ENCODE measurements at regions not wholly inside any gene's neighbourhood (a gene's known extent, or its start where the extent isn't known, plus 50 kb on each side); places are given as distances from the start of the nearest gene placed in this dataset.
"Not testable (repeated sequence)": the region's sequence is repeated elsewhere in the genome, so short reads cannot be mapped to it uniquely, and the experiment has no call there.

DNA sequence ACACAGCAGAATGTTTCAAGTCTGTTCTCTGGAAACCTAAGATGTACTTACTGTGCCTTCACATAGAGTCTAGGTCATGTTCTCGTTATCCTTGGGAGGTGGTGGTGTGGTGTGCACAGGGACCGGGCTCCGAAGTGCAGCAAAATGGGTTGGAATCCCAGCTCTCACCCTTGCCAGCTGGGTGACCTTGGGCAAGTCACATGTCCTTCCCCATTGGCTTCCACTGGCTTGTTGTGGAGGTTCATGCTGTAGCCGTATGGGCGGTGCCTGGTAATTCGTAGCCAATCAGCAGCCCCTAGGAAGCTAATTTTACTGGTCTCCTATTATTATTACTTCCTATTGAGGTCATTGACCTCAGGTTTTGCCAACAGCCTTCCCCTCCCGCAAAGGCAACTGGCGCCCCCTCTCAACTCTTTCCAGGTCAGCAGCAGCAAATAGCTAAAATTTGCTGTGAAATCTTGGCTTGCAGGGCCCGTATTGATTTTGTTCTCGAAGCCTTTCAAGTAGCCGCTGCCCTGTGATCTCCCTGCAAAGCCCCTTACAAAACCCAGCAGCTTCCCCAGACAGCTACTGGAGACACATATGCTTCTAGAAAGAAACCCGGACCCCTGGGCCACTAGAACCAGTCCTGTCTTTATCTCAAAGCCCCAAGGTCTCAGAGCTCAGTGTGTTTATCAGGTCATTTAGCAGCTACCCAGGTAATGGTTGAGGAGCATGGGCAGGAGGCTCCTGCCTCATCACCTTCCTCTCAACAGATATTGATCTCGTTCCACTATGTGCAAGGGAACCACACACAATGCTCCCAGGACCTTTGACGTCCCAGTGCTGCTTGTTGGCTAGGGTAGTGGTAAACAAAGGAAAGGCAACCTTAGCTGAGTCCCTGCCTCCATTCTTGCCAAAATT lies 66.5 kb upstream of the SLC1A4 start:
- H3K36me3 ChIP-seq (ENCODE audit: control insufficient read depth in 2 of 3, insufficient read depth in 3 of 3, low read length in 3 of 3): no peaks in the 10 kb centered on the region
- H3K27me3 ChIP-seq (ENCODE audit: control insufficient read depth in 2 of 2, insufficient read depth in 2 of 2, low read length in 2 of 2): no peaks in the 10 kb centered on the region
- no peak overlapping the region for H3K4me3 ChIP-seq (ENCODE audit: low read length)
- no peak for ATAC-seq
- DNase-seq: no peak
- peaks cover 0 to 19% (median 9%) of the 10 kb centered on the region in 11 donors for H3K9me3 Mint-ChIP-seq
- peaks cover 6 to 10% of the 10 kb centered on the region in 2 donors for H3K4me1 ChIP-seq (ENCODE audit: control insufficient read depth in 2 of 2, insufficient read depth in 2 of 2, low read length in 2 of 2)
- no peak overlapping the region for H3K27ac Mint-ChIP-seq
- H3K9me3 ChIP-seq (ENCODE audit: control insufficient read depth in 2 of 3, low read length in 3 of 3): no peaks in the 10 kb centered on the region
- POLR2A ChIA-PET: no interaction called here
- no peak overlapping the region for H3K27ac ChIP-seq (ENCODE audit: low read depth, low read length)
- peaks cover 0 to 20% (median 14%) of the 10 kb centered on the region in 7 donors for H3K4me1 Mint-ChIP-seq
- H3K36me3 Mint-ChIP-seq: peaks cover 6 to 15% (median 13%) of the 10 kb centered on the region in 5 donors
- no peak overlapping the region for H3K4me3 Mint-ChIP-seq
- intact Hi-C loops (cut with micrococcal nuclease): no loop called here
- CTCF ChIA-PET: interaction anchor here (0.7 kb wide), 1 partner anchor 337 kb away, joined by 3 read pairs; no protein-coding TSS in a partner anchor
- H3K27me3 Mint-ChIP-seq: no peaks in the 10 kb centered on the region

DNA sequence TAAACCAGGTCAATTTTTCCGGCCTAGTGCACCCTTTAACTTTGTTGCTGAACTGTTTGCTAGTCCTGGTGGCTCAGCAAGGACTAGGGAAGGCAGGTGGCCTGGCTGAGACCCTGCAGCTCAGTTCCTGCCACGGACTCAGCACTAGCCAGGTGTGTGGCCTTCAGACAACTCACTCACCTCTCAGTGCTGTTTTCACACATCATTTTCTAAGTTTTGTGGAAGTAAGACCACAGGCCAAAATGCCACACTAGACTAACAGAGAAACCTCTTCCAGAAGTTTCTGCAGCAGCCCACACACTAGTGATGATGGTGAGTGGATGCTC lies 65.9 kb upstream of the SLC1A4 start:
- POLR2A ChIA-PET: no interaction called here
- peaks cover 0 to 14% (median 10%) of the 10 kb centered on the region in 7 donors for H3K4me1 Mint-ChIP-seq

DNA sequence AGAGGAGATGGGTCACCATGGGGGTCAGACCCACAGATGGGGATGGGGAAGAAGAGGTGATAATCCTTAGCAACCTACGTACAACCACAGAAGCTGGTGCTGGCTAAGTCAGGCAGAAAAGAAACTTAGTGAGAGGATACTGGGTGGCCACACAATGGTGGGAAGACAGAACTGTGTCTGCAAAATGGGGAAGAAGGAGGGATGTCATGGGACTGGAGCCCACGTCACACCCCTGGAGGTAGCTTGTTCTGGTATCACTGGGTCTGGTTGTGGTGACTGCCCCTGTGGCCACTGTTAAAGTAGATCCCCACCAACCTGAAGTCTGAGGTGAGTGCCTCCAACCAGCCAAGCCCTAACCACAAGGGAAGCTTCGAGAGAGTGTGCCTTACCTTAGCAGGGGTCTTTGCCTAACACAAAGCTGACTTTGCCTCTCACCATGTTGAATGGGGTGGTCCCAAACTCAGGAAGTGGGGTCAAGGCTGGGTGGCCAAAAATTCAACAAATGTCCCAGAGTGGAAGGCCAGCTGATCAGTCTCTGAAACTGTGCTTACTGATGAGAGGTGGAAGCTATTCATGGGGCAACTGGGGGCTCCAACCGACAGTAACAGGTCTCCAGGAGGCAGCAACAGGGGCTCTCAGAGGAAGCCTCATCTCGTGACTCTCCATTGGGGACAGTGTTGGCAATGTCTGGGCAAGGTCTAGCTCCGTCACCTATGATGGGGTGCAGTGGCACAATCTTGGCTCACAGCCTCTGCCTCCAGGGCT lies 64.8 kb upstream of the SLC1A4 start:
- Histone ChIP-seq H3K4me1 (ENCODE audit: control insufficient read depth in 2 of 2, insufficient read depth in 2 of 2, low read length in 2 of 2) (no peaks in the 10 kb centered on the region), H3K9me3 (ENCODE audit: control insufficient read depth in 2 of 3, low read length in 3 of 3) (no peaks in the 10 kb centered on the region), H3K4me3 (ENCODE audit: low read length) (no peak overlapping the region), H3K27ac (ENCODE audit: low read depth, low read length) (no peak overlapping the region), H3K27me3 (ENCODE audit: control insufficient read depth in 2 of 2, insufficient read depth in 2 of 2, low read length in 2 of 2) (no peaks in the 10 kb centered on the region), H3K36me3 (ENCODE audit: control insufficient read depth in 2 of 3, insufficient read depth in 3 of 3, low read length in 3 of 3) (no peaks in the 10 kb centered on the region)
- Mint-ChIP-seq H3K36me3 (peaks cover 6 to 15% (median 13%) of the 10 kb centered on the region in 5 donors), H3K4me1 (peaks cover 0 to 5% (median under 1%) of the 10 kb centered on the region in 7 donors), H3K4me3 (no peak overlapping the region), H3K27ac (peak overlapping the region in 1 of 9 donors; percentile 47), H3K27me3 (peaks cover 0 to 1% (median 0%) of the 10 kb centered on the region in 5 donors), H3K9me3 (peaks cover 0 to 19% (median 9%) of the 10 kb centered on the region in 11 donors)
- POLR2A ChIA-PET: no interaction called here
- intact Hi-C loops (cut with micrococcal nuclease): no loop called here
- CTCF ChIA-PET: interaction anchor here (0.7 kb wide), 1 partner anchor 1976 kb away, joined by 3 read pairs; no protein-coding TSS in a partner anchor
- no peak for DNase-seq
- peak; percentile 54 for ATAC-seq

More for the DNA sequence above, 65.9 kb upstream of the SLC1A4 start:
- peaks cover 0 to 19% (median 9%) of the 10 kb centered on the region in 11 donors for H3K9me3 Mint-ChIP-seq
- peaks cover 6 to 15% (median 13%) of the 10 kb centered on the region in 5 donors for H3K36me3 Mint-ChIP-seq
- Histone ChIP-seq H3K36me3 (ENCODE audit: control insufficient read depth in 2 of 3, insufficient read depth in 3 of 3, low read length in 3 of 3) (no peaks in the 10 kb centered on the region), H3K27ac (ENCODE audit: low read depth, low read length) (no peak overlapping the region), H3K27me3 (ENCODE audit: control insufficient read depth in 2 of 2, insufficient read depth in 2 of 2, low read length in 2 of 2) (no peaks in the 10 kb centered on the region), H3K4me3 (ENCODE audit: low read length) (no peak overlapping the region), H3K4me1 (ENCODE audit: control insufficient read depth in 2 of 2, insufficient read depth in 2 of 2, low read length in 2 of 2) (peaks cover 4 to 5% of the 10 kb centered on the region in 2 donors), H3K9me3 (ENCODE audit: control insufficient read depth in 2 of 3, low read length in 3 of 3) (no peaks in the 10 kb centered on the region)
- DNase-seq (no peak), ATAC-seq (no peak)
- no peak overlapping the region for H3K27ac Mint-ChIP-seq
- H3K27me3 Mint-ChIP-seq: no peaks in the 10 kb centered on the region
- H3K4me3 Mint-ChIP-seq: no peak overlapping the region
- CTCF ChIA-PET: no interaction called here
- intact Hi-C loops (cut with micrococcal nuclease): no loop called here

DNA sequence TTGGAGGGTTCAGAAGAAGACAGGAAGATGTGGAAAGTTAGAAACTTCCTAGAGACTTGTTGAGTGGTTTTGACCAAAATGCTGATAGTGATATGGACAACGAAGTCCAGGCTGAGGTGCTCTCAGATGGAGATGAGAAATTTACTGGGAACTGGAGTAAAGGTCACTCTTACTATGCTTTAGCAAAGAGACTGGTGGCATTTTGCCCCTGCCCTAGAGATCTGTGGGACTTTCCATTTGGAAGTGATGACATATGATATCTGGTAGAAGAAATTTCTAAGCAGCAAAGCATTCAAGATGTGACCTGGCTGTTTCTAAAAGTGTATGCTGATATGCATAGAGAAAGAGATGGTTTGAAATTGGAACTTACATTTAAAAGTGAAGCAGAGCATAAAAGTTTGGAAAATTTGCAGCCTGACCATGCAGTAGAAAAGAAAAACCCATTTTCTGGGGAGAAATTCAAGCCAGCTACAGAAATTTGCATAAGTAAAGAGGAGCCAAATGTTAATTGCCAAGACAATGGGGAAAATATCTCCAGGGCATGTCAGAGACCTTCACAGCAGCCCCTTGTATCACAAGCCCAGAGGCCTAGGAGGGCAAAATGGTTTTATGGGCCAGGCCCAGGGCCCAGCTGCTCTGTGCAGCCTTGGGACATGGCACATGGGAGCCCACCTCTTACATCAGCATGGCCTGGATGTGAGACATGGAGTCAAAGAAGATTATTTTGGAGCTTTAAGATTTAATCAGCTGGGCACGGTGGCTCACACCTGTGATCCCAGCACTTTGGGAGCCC lies 63.1 kb upstream of the SLC1A4 start:
- H3K27ac ChIP-seq (ENCODE audit: low read depth, low read length); H3K27me3 ChIP-seq (ENCODE audit: control insufficient read depth in 2 of 2, insufficient read depth in 2 of 2, low read length in 2 of 2); H3K4me3 ChIP-seq (ENCODE audit: low read length); ATAC-seq; H3K4me1 Mint-ChIP-seq; H3K36me3 ChIP-seq (ENCODE audit: control insufficient read depth in 2 of 3, insufficient read depth in 3 of 3, low read length in 3 of 3); H3K4me1 ChIP-seq (ENCODE audit: control insufficient read depth in 2 of 2, insufficient read depth in 2 of 2, low read length in 2 of 2); CTCF ChIA-PET; intact Hi-C loops (cut with micrococcal nuclease); DNase-seq; POLR2A ChIA-PET; H3K9me3 ChIP-seq (ENCODE audit: control insufficient read depth in 2 of 3, low read length in 3 of 3); H3K27ac Mint-ChIP-seq; H3K4me3 Mint-ChIP-seq: not testable (repeated sequence)
- Mint-ChIP-seq H3K27me3 (peaks cover 0 to 17% (median 0%) of the 10 kb centered on the region in 5 donors), H3K9me3 (peaks cover 0 to 19% (median 9%) of the 10 kb centered on the region in 11 donors), H3K36me3 (peaks cover 6 to 17% (median 15%) of the 10 kb centered on the region in 5 donors)

DNA sequence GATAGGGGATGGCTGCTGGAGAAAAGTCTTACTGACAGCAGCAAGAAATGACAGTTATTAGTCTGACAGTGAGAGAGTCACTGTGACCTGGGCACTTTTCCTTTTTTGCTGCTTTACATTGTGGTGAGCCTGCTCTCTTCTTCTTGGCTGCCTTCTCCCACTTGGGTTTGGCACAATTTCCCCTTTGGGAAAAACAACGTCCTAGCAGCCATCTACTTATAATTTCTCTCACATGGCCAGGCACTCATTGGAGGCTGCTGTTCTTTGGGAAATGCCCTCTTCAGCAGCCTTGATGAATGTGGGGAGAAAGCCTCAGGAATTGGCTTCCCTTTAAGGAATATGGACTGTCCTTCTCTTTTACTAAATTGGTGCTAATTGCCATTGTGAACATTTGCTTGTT lies 60.4 kb upstream of the SLC1A4 start:
- POLR2A ChIA-PET: no interaction called here
- H3K27ac Mint-ChIP-seq: no peak overlapping the region
- H3K4me3 ChIP-seq (ENCODE audit: low read length): no peak overlapping the region
- no peaks in the 10 kb centered on the region for H3K4me1 ChIP-seq (ENCODE audit: control insufficient read depth in 2 of 2, insufficient read depth in 2 of 2, low read length in 2 of 2)
- H3K27ac ChIP-seq (ENCODE audit: low read depth, low read length): no peak overlapping the region
- no peak overlapping the region for H3K4me3 Mint-ChIP-seq
- H3K36me3 Mint-ChIP-seq: peaks cover 6 to 18% (median 15%) of the 10 kb centered on the region in 5 donors
- intact Hi-C loops (cut with micrococcal nuclease): no loop called here
- H3K27me3 Mint-ChIP-seq: peaks cover 0 to 29% (median 0%) of the 10 kb centered on the region in 5 donors
- no peaks in the 10 kb centered on the region for H3K27me3 ChIP-seq (ENCODE audit: control insufficient read depth in 2 of 2, insufficient read depth in 2 of 2, low read length in 2 of 2)
- peaks cover 0 to 6% (median 0%) of the 10 kb centered on the region in 7 donors for H3K4me1 Mint-ChIP-seq
- no peaks in the 10 kb centered on the region for H3K36me3 ChIP-seq (ENCODE audit: control insufficient read depth in 2 of 3, insufficient read depth in 3 of 3, low read length in 3 of 3)
- H3K9me3 Mint-ChIP-seq: peaks cover 0 to 19% (median 9%) of the 10 kb centered on the region in 11 donors
- ATAC-seq (no peak), DNase-seq (no peak)
- no peaks in the 10 kb centered on the region for H3K9me3 ChIP-seq (ENCODE audit: control insufficient read depth in 2 of 3, low read length in 3 of 3)
- CTCF ChIA-PET: no interaction called here

DNA sequence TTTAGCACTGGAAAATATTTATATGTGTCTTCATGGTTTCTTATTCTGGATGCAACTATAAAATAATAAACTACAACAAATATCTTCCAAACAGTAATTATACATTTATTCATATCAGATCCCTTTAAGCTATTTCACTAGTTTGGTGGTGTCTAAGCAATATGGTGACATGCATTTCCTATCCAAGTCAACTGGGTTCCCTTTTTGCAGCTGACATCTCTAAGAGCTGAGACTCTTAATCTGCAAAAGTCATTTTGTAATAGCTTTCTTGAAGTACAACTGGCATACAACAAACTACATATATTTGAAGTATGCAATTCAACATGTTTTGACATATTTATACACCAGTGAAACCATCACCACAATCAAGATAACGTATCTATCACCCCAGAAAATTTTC lies 59.9 kb upstream of the SLC1A4 start:
- no peaks in the 10 kb centered on the region for H3K4me1 ChIP-seq (ENCODE audit: control insufficient read depth in 2 of 2, insufficient read depth in 2 of 2, low read length in 2 of 2)
- ChIA-PET POLR2A (interaction anchor here (0.7 kb wide), 1 partner anchor 90 kb away, joined by 3 read pairs; no protein-coding TSS in a partner anchor), CTCF (no interaction called here)
- no peak for DNase-seq
- peaks cover 0 to 19% (median 9%) of the 10 kb centered on the region in 11 donors for H3K9me3 Mint-ChIP-seq
- peaks cover 6 to 18% (median 15%) of the 10 kb centered on the region in 5 donors for H3K36me3 Mint-ChIP-seq
- H3K27me3 ChIP-seq (ENCODE audit: control insufficient read depth in 2 of 2, insufficient read depth in 2 of 2, low read length in 2 of 2): no peaks in the 10 kb centered on the region
- ATAC-seq: no peak
- no peak overlapping the region for H3K4me3 ChIP-seq (ENCODE audit: low read length)
- H3K4me3 Mint-ChIP-seq: no peak overlapping the region
- no peaks in the 10 kb centered on the region for H3K36me3 ChIP-seq (ENCODE audit: control insufficient read depth in 2 of 3, insufficient read depth in 3 of 3, low read length in 3 of 3)
- peaks cover 0 to 6% (median 0%) of the 10 kb centered on the region in 7 donors for H3K4me1 Mint-ChIP-seq
- no peak overlapping the region for H3K27ac ChIP-seq (ENCODE audit: low read depth, low read length)
- no peak overlapping the region for H3K27ac Mint-ChIP-seq
- intact Hi-C loops (cut with micrococcal nuclease): no loop called here
- H3K9me3 ChIP-seq (ENCODE audit: control insufficient read depth in 2 of 3, low read length in 3 of 3): no peaks in the 10 kb centered on the region
- H3K27me3 Mint-ChIP-seq: peaks cover 0 to 29% (median 0%) of the 10 kb centered on the region in 5 donors

Data from naive thymus-derived CD4-positive, alpha-beta T cell (primary cell).